K562 (cell line): ENCODE measurements at regions not wholly inside any gene's neighbourhood (a gene's known extent, or its start where the extent isn't known, plus 50 kb on each side); places are given as distances from the start of the nearest gene placed in this dataset.

Source experiments
- ATAC-seq: fragments of 200-7000 bp; cut with Tn5 transposase; 3 replicates; pipeline ENCODE4 v1.9.1; 2020; ENCODE audit warnings: moderate library complexity
- BruUV-seq: library from RNA; stranded (reverse); fragments of 400-500 nt; replicated peaks from 2 replicates; lab custom pipeline; 2021; lab: Mats Ljungman, UMichigan
- CTCF ChIA-PET: fragments of 300-600 bp; formaldehyde crosslinking; extraction: SDS; loops from one replicate; lab custom pipeline; 2021; ENCODE audit warnings: low intra/inter-chr PET ratio; lab: Yijun Ruan, JAX
- POLR2A ChIA-PET: fragments of 300-600, 350-650 bp; sonication (Branson Sonifier 250); formaldehyde crosslinking; extraction: SDS; loops from one replicate; lab custom pipeline; 2021; ENCODE audit warnings: antibody characterized with exemption, inconsistent platforms; lab: Yijun Ruan, JAX
- DNase-seq, 4 experiments: peaks; one replicate each; pipeline versions ENCODE4 v3.0.0 to v3.0.0-alpha.2; 2011 to 2018; ENCODE audit warnings: low spot score in 3 of 4, mixed read lengths in 3 of 4; ENCODE audit errors: extremely low read depth in 1 of 4
- FAIRE-seq: peaks from 2 replicates; lab custom pipeline; 2011; peaks lifted over from hg19 to GRCh38; lab: Jason Lieb, UNC
- H2AFZ ChIP-seq: 2 replicates; pipeline ENCODE4 v1.6.0; 2011; ENCODE audit warnings: low read depth, low read length, control low read depth, inconsistent platforms
- H3K27ac ChIP-seq: fragments of 200-600 bp; 3 replicates; pipeline ENCODE4 v1.8.0; 2011; ENCODE audit warnings: low read depth, mild to moderate bottlenecking, control low read depth, inconsistent platforms, low read length, moderate library complexity, mixed read lengths; ENCODE audit errors: extremely low read depth
- H3K27me3 ChIP-seq, 2 experiments: fragments of 300-600 bp in 1 of 2; 2 replicates in 1 of 2; 3 replicates in 1 of 2; pipeline versions ENCODE4 v1.6.0 to v1.8.0; 2011; ENCODE audit warnings: inconsistent platforms in 2 of 2, low read length in 2 of 2, mild to moderate bottlenecking in 1 of 2, mixed read lengths in 1 of 2, moderate library complexity in 1 of 2; ENCODE audit not compliant: control insufficient read depth in 2 of 2, insufficient read depth in 2 of 2
- H3K36me3 ChIP-seq: fragments of 300-600 bp; 3 replicates; pipeline ENCODE4 v1.8.0; 2011; ENCODE audit warnings: mild to moderate bottlenecking, low read length, inconsistent platforms; ENCODE audit not compliant: control insufficient read depth, insufficient read depth
- H3K4me1 ChIP-seq, 2 experiments: fragments of 200-600 bp in 1 of 2; replicated peaks in 1 of 2; 2 replicates in 1 of 2; 3 replicates in 1 of 2; pipeline versions ENCODE4 v1.5.1 to v1.8.0; 2011; ENCODE audit warnings: inconsistent platforms in 2 of 2, low read length in 2 of 2, mild to moderate bottlenecking in 1 of 2, mixed read lengths in 1 of 2, moderate library complexity in 1 of 2; ENCODE audit not compliant: control insufficient read depth in 2 of 2, insufficient read depth in 2 of 2
- H3K4me2 ChIP-seq: 2 replicates; pipeline ENCODE4 v1.6.1; 2011; ENCODE audit warnings: low read length, control low read depth, inconsistent platforms, mixed read lengths; ENCODE audit not compliant: insufficient read depth
- H3K4me3 ChIP-seq: fragments of 200-600 bp; sonication (generic), shearing (Covaris generic); 2 replicates; pipeline ENCODE4 v1.5.1; 2016; ENCODE audit warnings: control low read depth, inconsistent platforms
- H3K79me2 ChIP-seq: fragments of 200-600 bp; 3 replicates; pipeline ENCODE4 v1.8.0; 2011; ENCODE audit warnings: low read length, inconsistent platforms; ENCODE audit not compliant: control insufficient read depth, insufficient read depth
- H3K9ac ChIP-seq, 2 experiments: 2 replicates each; pipeline versions ENCODE4 v1.6.0 to v1.6.1; 2011; ENCODE audit warnings: low read depth in 2 of 2, low read length in 2 of 2, control low read depth in 1 of 2, inconsistent platforms in 1 of 2, mild to moderate bottlenecking in 1 of 2, mixed read lengths in 1 of 2; ENCODE audit not compliant: insufficient read depth in 1 of 2
- H3K9me1 ChIP-seq: one replicate; pipeline ENCODE4 v1.6.0; 2011; ENCODE audit warnings: inconsistent platforms, mild to moderate bottlenecking, low read length, moderate library complexity; ENCODE audit not compliant: control insufficient read depth, insufficient read depth
- H3K9me3 ChIP-seq: replicated peaks from 2 replicates; pipeline ENCODE4 v1.5.1; 2011; ENCODE audit warnings: low read depth, low read length, inconsistent platforms; ENCODE audit not compliant: control insufficient read depth, insufficient read depth
- H4K20me1 ChIP-seq: replicated peaks from 2 replicates; pipeline ENCODE4 v1.6.1; 2011; ENCODE audit warnings: low read length, inconsistent platforms, mixed read lengths; ENCODE audit not compliant: control insufficient read depth, insufficient read depth
- CTCF ChIP-seq, 3 experiments: IDR thresholded peaks in 2 of 3; conservative IDR thresholded peaks in 1 of 3; 2 replicates each; pipeline ENCODE4 v1.5.1; 2011 to 2012; ENCODE audit warnings: low read length in 3 of 3, mild to moderate bottlenecking in 3 of 3, control low read depth in 2 of 3, improper control_type of control experiment in 1 of 3, inconsistent platforms in 1 of 3, low read depth in 1 of 3, mixed read lengths in 1 of 3, moderate library complexity in 1 of 3; ENCODE audit not compliant: insufficient read depth in 2 of 3
- RAD21 ChIP-seq, 2 experiments: fragments of 250-450 bp in 1 of 2; fragments of 450-650 bp in 1 of 2; sonication (Bioruptor Pico) in 1 of 2; formaldehyde crosslinking in 1 of 2; IDR thresholded peaks in 1 of 2; conservative IDR thresholded peaks in 1 of 2; 2 replicates each; pipeline versions ENCODE4 v1.4.0 to v1.8.0; 2020 to 2022; ENCODE audit warnings: mild to moderate bottlenecking in 2 of 2, moderate library complexity in 1 of 2
- SIX5 ChIP-seq, 2 experiments: IDR thresholded peaks; 2 replicates each; pipeline ENCODE4 v1.6.1; 2011; ENCODE audit warnings: low read length in 2 of 2, borderline replicate concordance in 1 of 2, low read depth in 1 of 2, mild to moderate bottlenecking in 1 of 2, moderate library complexity in 1 of 2; ENCODE audit not compliant: insufficient read depth in 1 of 2
- WGBS: fragments of 100-300 bp; shearing (Covaris generic); methylation state at CpG from one replicate; pipeline ENCODE4 v1.1.6; 2016; ENCODE audit warnings: low coverage, mixed read lengths; ENCODE audit not compliant: insufficient coverage; ENCODE audit errors: missing lambda C conversion rate; 5-methylcytosine and 5-hydroxymethylcytosine counted together
- in situ Hi-C: fragments of 300-500 bp; cut with MboI; formaldehyde crosslinking; loops from 4 replicates; pipeline ENCODE4 v1.15.0; 2018; ENCODE audit warnings: inconsistent platforms, mixed read lengths
- intact Hi-C: fragments of 100-400 bp; cut with micrococcal nuclease; formaldehyde crosslinking; loops from 2 replicates; pipeline ENCODE4 v1.14.2; 2022

- Histone ChIP-seq H3K4me1 (peaks cover 0 to 15% of the 10 kb centered on the region in 2 experiments; a peak in 2 of 5 replicates), H3K4me3 (no peak overlapping the region), H3K9ac (no peak overlapping the region), H3K36me3 (no peaks in the 10 kb centered on the region), H3K4me2 (no peak overlapping the region), H4K20me1 (no peaks in the 10 kb centered on the region), H3K27me3 (no peaks in the 10 kb centered on the region), H3K79me2 (no peaks in the 10 kb centered on the region), H3K9me3 (no peaks in the 10 kb centered on the region), H3K9me1 (no peaks in the 10 kb centered on the region), H3K27ac (no peak overlapping the region), H2AFZ (no peak overlapping the region)
- WGBS = 21% methylated on average over 5 of the region's 6 CpGs
- ATAC-seq (peak; percentile 45; the same call in 1 of the 3 replicates), DNase-seq (no peak), FAIRE-seq (no peak)
- intact Hi-C loops = loop anchor here (10.0 kb wide), 1 partner anchor 80 kb away; no protein-coding TSS in a partner anchor
- no peak for TF ChIP-seq SIX5 (IDR thresholded peaks at IDR 0.05; ENCODE audit: borderline replicate concordance in 1 of 2, insufficient read depth in 1 of 2, low read depth in 1 of 2, low read length in 2 of 2)
- 0 out of 6 replicates have a peak, but pooled peaks of 1 of the 3 experiments have one; percentile 17 for TF ChIP-seq CTCF (IDR thresholded peaks at IDR 0.05 in 2 of 3, conservative IDR thresholded peaks at IDR 0.05 in 1 of 3; ENCODE audit: insufficient read depth in 2 of 3, low read depth in 1 of 3, low read length in 3 of 3)
- peak in 1 of 2 experiments; percentile 47; a peak in 2 of 4 replicates for TF ChIP-seq RAD21 (CRISPR knock-in tag; conservative IDR thresholded peaks at IDR 0.05 in 1 of 2, IDR thresholded peaks at IDR 0.05 in 1 of 2)
- in situ Hi-C loops = loop anchor here (25.0 kb wide), 1 partner anchor 592 kb away; the partner anchor contains the start of genes GDF7 and HS1BP3
- CTCF ChIA-PET = no interaction called here
- no TSS peak for BruUV-seq
- POLR2A ChIA-PET = interaction anchor here (0.8 to 1.0 kb wide), 2 partner anchors 11 to 14 kb away, joined by 3 read pairs; no protein-coding TSS in a partner anchor
Measured at GRCh38 chr2:21254170-21254965, 130.6 kb downstream of the TDRD15 start.
